SK-N-SH (cell line): ENCODE measurements at regions not wholly inside any gene's neighbourhood (a gene's known extent, or its start where the extent isn't known, plus 50 kb on each side); places are given as distances from the start of the nearest gene placed in this dataset.

Experiments used
- ELF1 ChIP-seq: IDR thresholded peaks from 2 replicates; pipeline ENCODE4 v1.4.0; 2012
- GATA2 ChIP-seq: sonication (generic); formaldehyde crosslinking; IDR thresholded peaks from 2 replicates; pipeline ENCODE4 v1.5.0; 2020; ENCODE audit warnings: mild to moderate bottlenecking, missing genetic modification reagents
- MXI1 ChIP-seq: IDR thresholded peaks from 2 replicates; pipeline ENCODE4 v1.6.1; 2012; ENCODE audit warnings: mild to moderate bottlenecking, low read depth, low read length, improper control_type of control experiment
- POLR2AphosphoS5 ChIP-seq: IDR thresholded peaks from 2 replicates; pipeline ENCODE4 v1.6.1; 2012; ENCODE audit warnings: low read depth, low read length
- RXRA ChIP-seq: IDR thresholded peaks from 2 replicates; pipeline ENCODE4 v1.4.0; 2012; ENCODE audit warnings: low read depth, mild to moderate bottlenecking, borderline replicate concordance
- SIN3A ChIP-seq: IDR thresholded peaks from 2 replicates; pipeline ENCODE4 v1.6.1; 2012; ENCODE audit warnings: low read depth, mild to moderate bottlenecking, low read length, moderate library complexity, borderline replicate concordance
- TF ChIP-seq, protein P1 (sequence below): fragments of 200-600 bp; sonication (generic); IDR thresholded peaks from 2 replicates; pipeline ENCODE4 v1.6.1; 2017; ENCODE audit warnings: antibody characterized with exemption, mild to moderate bottlenecking, moderate library complexity

- TF ChIP-seq, protein P1, sequence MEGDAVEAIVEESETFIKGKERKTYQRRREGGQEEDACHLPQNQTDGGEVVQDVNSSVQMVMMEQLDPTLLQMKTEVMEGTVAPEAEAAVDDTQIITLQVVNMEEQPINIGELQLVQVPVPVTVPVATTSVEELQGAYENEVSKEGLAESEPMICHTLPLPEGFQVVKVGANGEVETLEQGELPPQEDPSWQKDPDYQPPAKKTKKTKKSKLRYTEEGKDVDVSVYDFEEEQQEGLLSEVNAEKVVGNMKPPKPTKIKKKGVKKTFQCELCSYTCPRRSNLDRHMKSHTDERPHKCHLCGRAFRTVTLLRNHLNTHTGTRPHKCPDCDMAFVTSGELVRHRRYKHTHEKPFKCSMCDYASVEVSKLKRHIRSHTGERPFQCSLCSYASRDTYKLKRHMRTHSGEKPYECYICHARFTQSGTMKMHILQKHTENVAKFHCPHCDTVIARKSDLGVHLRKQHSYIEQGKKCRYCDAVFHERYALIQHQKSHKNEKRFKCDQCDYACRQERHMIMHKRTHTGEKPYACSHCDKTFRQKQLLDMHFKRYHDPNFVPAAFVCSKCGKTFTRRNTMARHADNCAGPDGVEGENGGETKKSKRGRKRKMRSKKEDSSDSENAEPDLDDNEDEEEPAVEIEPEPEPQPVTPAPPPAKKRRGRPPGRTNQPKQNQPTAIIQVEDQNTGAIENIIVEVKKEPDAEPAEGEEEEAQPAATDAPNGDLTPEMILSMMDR, result no peak
- TF ChIP-seq SIN3A, result no peak
- TF ChIP-seq ELF1, result no peak
- TF ChIP-seq RXRA, result no peak
- no peak for TF ChIP-seq MXI1
- TF ChIP-seq GATA2 (CRISPR knock-in tag), result no peak
- TF ChIP-seq POLR2AphosphoS5, result no peak
These were observed 227.5 kb downstream of the ADAMTS15 start for GRCh38 chr11:130675917-130676316.
